CD4-positive, alpha-beta T cell (primary cell): ENCODE measurements at regions not wholly inside any gene's neighbourhood (a gene's known extent, or its start where the extent isn't known, plus 50 kb on each side); places are given as distances from the start of the nearest gene placed in this dataset.

Experiments used
- ATAC-seq: fragments of 200-7000 bp; cut with Tn5 transposase; one replicate; pipeline ENCODE4 v1.10.0; 2022; ENCODE audit warnings: mild to moderate bottlenecking; ENCODE audit not compliant: poor library complexity
- CTCF ChIA-PET: fragments of 350-600 bp; sonication (Branson Sonifier 250); formaldehyde crosslinking; loops from one replicate; lab custom pipeline; 2021; ENCODE audit warnings: antibody characterized with exemption, inconsistent platforms; lab: Charles Lee
- POLR2A ChIA-PET: fragments of 350-600 bp; sonication (Branson Sonifier 250); formaldehyde crosslinking; loops from one replicate; lab custom pipeline; 2021; ENCODE audit warnings: antibody characterized with exemption, inconsistent platforms; lab: Charles Lee
- DNase-seq, 14 experiments: peaks; one replicate each; pipeline ENCODE4 v3.0.0-alpha.2; 2013 to 2020; ENCODE audit warnings: mixed read lengths in 2 of 14
- H3K27ac ChIP-seq, 2 donors: one replicate each; pipeline versions ENCODE4 v1.5.1 to v1.7.0; 2013; ENCODE audit warnings: low read length in 2 of 2, low read depth in 1 of 2, mild to moderate bottlenecking in 1 of 2
- H3K27me3 ChIP-seq, 2 experiments: 1 replicate in 1 of 2; 2 replicates in 1 of 2; pipeline versions ENCODE4 v1.6.1 to v1.7.0; 2013; ENCODE audit warnings: low read length in 2 of 2, control low read depth in 1 of 2, mild to moderate bottlenecking in 1 of 2, moderate library complexity in 1 of 2; ENCODE audit not compliant: insufficient read depth in 2 of 2, control insufficient read depth in 1 of 2
- H3K36me3 ChIP-seq: one replicate; pipeline ENCODE4 v1.6.1; 2013; ENCODE audit warnings: low read length, control low read depth; ENCODE audit not compliant: insufficient read depth
- H3K4me1 ChIP-seq: one replicate; pipeline ENCODE4 v1.6.1; 2013; ENCODE audit warnings: low read length, control low read depth; ENCODE audit not compliant: insufficient read depth
- H3K4me3 ChIP-seq: one replicate; pipeline ENCODE4 v1.5.1; 2013; ENCODE audit warnings: mild to moderate bottlenecking, low read length, moderate library complexity
- H3K9me3 ChIP-seq, 2 experiments: 1 replicate in 1 of 2; 2 replicates in 1 of 2; pipeline versions ENCODE4 v1.6.1 to v1.7.0; 2013; ENCODE audit warnings: low read length in 2 of 2, mild to moderate bottlenecking in 2 of 2, control low read depth in 1 of 2, moderate library complexity in 1 of 2; ENCODE audit not compliant: control insufficient read depth in 1 of 2, insufficient read depth in 1 of 2
- H3K27ac Mint-ChIP-seq: one replicate; pipeline ENCODE4 v1.8.0; 2020; ENCODE audit warnings: mixed read lengths
- H3K27me3 Mint-ChIP-seq: one replicate; pipeline ENCODE4 v1.8.0; 2021; ENCODE audit warnings: mixed read lengths
- H3K36me3 Mint-ChIP-seq: one replicate; pipeline ENCODE4 v1.8.0; 2021; ENCODE audit warnings: low read depth, mixed read lengths
- H3K4me1 Mint-ChIP-seq: one replicate; pipeline ENCODE4 v1.8.0; 2021; ENCODE audit warnings: low read depth, mixed read lengths
- H3K4me3 Mint-ChIP-seq: one replicate; pipeline ENCODE4 v1.8.0; 2020; ENCODE audit warnings: mild to moderate bottlenecking, mixed read lengths
- H3K9me3 Mint-ChIP-seq: one replicate; pipeline ENCODE4 v1.8.0; 2020; ENCODE audit warnings: mixed read lengths
- intact Hi-C, 2 experiments: fragments of 100-400 bp; cut with DNase I in 1 of 2; cut with micrococcal nuclease in 1 of 2; formaldehyde crosslinking; loops; one replicate each; pipeline versions ENCODE4 v1.15.1 to v1.9.0; 2023 to 2025; cut with DNase I, micrococcal nuclease
- TF ChIP-seq, protein P1 (sequence below): fragments of 200-600 bp; IDR thresholded peaks from one replicate; pipeline ENCODE4 v1.8.0; 2022; ENCODE audit warnings: antibody characterized with exemption, mild to moderate bottlenecking

DNA sequence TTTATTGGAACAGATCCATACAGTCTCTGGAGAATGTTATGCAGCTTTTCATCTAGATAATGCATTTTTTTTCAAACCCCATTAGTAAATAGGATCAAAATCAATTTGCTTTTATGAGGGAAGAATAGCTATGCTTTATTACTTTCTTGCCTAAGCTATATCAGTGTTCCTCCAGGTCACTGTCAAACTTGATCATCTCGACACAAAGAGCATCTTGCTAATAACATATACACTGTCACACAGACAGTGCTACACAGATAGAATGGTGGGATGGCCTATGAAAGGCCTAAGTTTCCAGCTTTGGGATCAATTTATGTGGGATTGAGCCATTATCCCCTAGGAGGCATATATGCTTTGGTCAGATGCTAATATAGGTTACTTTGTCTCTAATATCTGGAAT, 862.9 kb upstream of the SPRY2 start:
- Histone ChIP-seq H3K4me3 (no peak overlapping the region), H3K27me3 (no peaks in the 10 kb centered on the region), H3K27ac (no peak overlapping the region), H3K36me3 (no peaks in the 10 kb centered on the region), H3K9me3 (no peaks in the 10 kb centered on the region), H3K4me1 (no peaks in the 10 kb centered on the region)
- POLR2A ChIA-PET, result no interaction called here
- peaks cover 5% of the 10 kb centered on the region for H3K9me3 Mint-ChIP-seq
- TF ChIP-seq, protein P1, sequence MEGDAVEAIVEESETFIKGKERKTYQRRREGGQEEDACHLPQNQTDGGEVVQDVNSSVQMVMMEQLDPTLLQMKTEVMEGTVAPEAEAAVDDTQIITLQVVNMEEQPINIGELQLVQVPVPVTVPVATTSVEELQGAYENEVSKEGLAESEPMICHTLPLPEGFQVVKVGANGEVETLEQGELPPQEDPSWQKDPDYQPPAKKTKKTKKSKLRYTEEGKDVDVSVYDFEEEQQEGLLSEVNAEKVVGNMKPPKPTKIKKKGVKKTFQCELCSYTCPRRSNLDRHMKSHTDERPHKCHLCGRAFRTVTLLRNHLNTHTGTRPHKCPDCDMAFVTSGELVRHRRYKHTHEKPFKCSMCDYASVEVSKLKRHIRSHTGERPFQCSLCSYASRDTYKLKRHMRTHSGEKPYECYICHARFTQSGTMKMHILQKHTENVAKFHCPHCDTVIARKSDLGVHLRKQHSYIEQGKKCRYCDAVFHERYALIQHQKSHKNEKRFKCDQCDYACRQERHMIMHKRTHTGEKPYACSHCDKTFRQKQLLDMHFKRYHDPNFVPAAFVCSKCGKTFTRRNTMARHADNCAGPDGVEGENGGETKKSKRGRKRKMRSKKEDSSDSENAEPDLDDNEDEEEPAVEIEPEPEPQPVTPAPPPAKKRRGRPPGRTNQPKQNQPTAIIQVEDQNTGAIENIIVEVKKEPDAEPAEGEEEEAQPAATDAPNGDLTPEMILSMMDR, result no peak
- intact Hi-C loops, result no loop called here
- H3K36me3 Mint-ChIP-seq, result no peaks in the 10 kb centered on the region
- H3K4me1 Mint-ChIP-seq, result no peaks in the 10 kb centered on the region
- H3K27ac Mint-ChIP-seq, result no peak overlapping the region
- H3K27me3 Mint-ChIP-seq, result no peaks in the 10 kb centered on the region
- ATAC-seq (no peak), DNase-seq (no peak)
- CTCF ChIA-PET, result no interaction called here
- no peak overlapping the region for H3K4me3 Mint-ChIP-seq

DNA sequence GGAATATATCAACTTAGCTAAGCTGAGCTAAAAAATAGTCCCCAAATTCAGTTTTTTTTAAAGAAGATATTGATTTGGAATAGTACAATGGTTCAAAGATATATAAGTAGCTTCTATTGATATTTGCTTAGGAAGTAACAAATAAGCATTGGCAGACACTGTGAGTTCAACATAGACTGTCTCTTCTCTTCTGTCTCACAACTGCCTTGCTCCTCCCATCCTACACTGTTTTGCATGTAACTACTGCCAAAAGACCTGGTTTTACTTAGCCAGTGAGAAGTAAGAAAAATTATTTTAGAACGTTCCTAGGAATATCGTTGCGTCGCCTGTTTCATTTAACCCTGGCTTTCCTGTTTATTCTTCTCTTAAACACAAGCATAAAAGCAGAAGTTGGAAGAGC, 859.0 kb upstream of the SPRY2 start:
- DNase-seq (no peak), ATAC-seq (no peak)
- H3K27ac Mint-ChIP-seq, result no peak overlapping the region
- no peaks in the 10 kb centered on the region for H3K4me1 Mint-ChIP-seq
- CTCF ChIA-PET, result no interaction called here
- H3K27me3 ChIP-seq, result no peaks in the 10 kb centered on the region
- no peaks in the 10 kb centered on the region for H3K27me3 Mint-ChIP-seq
- TF ChIP-seq, protein P1, result no peak
- intact Hi-C loops, result no loop called here
- H3K4me3 Mint-ChIP-seq, result no peak overlapping the region
- H3K36me3 Mint-ChIP-seq, result no peaks in the 10 kb centered on the region
- no peaks in the 10 kb centered on the region for H3K4me1 ChIP-seq
- no peaks in the 10 kb centered on the region for H3K36me3 ChIP-seq
- no peak overlapping the region for H3K4me3 ChIP-seq
- POLR2A ChIA-PET, result no interaction called here
- H3K27ac ChIP-seq, result no peak overlapping the region
- H3K9me3 Mint-ChIP-seq, result peaks cover 7% of the 10 kb centered on the region
- H3K9me3 ChIP-seq, result no peaks in the 10 kb centered on the region

DNA sequence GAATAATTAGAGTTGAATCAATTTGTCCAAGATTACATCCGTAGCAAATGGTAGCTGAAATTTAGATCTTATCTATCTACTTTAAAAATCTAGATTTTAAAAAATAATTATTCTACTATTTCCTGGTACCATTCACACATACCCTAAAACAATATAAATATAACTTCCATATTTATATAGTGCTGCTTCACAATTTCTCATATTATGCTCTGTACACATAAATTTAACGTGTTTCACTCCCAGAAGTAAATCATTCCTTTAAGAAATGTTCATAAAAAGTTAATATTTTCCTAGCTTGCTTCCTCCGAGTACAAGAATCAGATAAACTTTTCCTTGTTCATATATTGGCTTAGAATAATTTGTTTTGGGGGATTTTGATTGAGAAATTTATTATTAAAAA, 857.0 kb upstream of the SPRY2 start:
- Histone ChIP-seq H3K36me3 (no peaks in the 10 kb centered on the region), H3K9me3 (no peaks in the 10 kb centered on the region), H3K27ac (no peak overlapping the region), H3K4me3 (no peak overlapping the region), H3K27me3 (no peaks in the 10 kb centered on the region), H3K4me1 (no peaks in the 10 kb centered on the region)
- ATAC-seq (no peak), DNase-seq (no peak)
- CTCF ChIA-PET, result no interaction called here
- H3K36me3 Mint-ChIP-seq, result no peaks in the 10 kb centered on the region
- no peaks in the 10 kb centered on the region for H3K27me3 Mint-ChIP-seq
- H3K4me1 Mint-ChIP-seq, result no peaks in the 10 kb centered on the region
- intact Hi-C loops, result no loop called here
- peaks cover 12% of the 10 kb centered on the region for H3K9me3 Mint-ChIP-seq
- TF ChIP-seq, protein P1, result no peak
- POLR2A ChIA-PET, result no interaction called here
- H3K27ac Mint-ChIP-seq, result no peak overlapping the region
- H3K4me3 Mint-ChIP-seq, result no peak overlapping the region
